WTC11 (cell line): ENCODE measurements at regions not wholly inside any gene's neighbourhood (a gene's known extent, or its start where the extent isn't known, plus 50 kb on each side); places are given as distances from the start of the nearest gene placed in this dataset.

ENCODE experiments used
- ATAC-seq: fragments of 200-7000 bp; cut with Tn5 transposase; 2 replicates; pipeline ENCODE4 v1.10.0; 2021; ENCODE audit warnings: mild to moderate bottlenecking, moderate library complexity
- CTCF ChIA-PET: fragments of 300-600 bp; sonication (Branson Sonifier 250); formaldehyde crosslinking; loops from one replicate; lab custom pipeline; 2021; ENCODE audit warnings: antibody characterized with exemption; lab: Charles Lee
- POLR2A ChIA-PET: fragments of 350-600 bp; sonication (Branson Sonifier 250); formaldehyde crosslinking; loops from one replicate; lab custom pipeline; 2021; ENCODE audit warnings: antibody characterized with exemption; lab: Charles Lee
- DNase-seq: peaks from one replicate; pipeline ENCODE4 v3.0.0; 2021; ENCODE audit warnings: low spot score
- H3K27ac Mint-ChIP-seq: 2 replicates; pipeline ENCODE4 v1.8.0; 2021; ENCODE audit warnings: mixed read lengths
- H3K27me3 Mint-ChIP-seq: 2 replicates; pipeline ENCODE4 v1.8.0; 2021; ENCODE audit warnings: low read depth, mild to moderate bottlenecking, moderate library complexity, mixed read lengths
- H3K36me3 Mint-ChIP-seq: 2 replicates; pipeline ENCODE4 v1.8.0; 2021; ENCODE audit warnings: mixed read lengths
- H3K4me1 Mint-ChIP-seq: 2 replicates; pipeline ENCODE4 v1.8.0; 2022; ENCODE audit warnings: mixed read lengths
- H3K4me3 Mint-ChIP-seq: 2 replicates; pipeline ENCODE4 v1.8.0; 2021; ENCODE audit warnings: mild to moderate bottlenecking, moderate library complexity, mixed read lengths
- H3K9me3 Mint-ChIP-seq: 2 replicates; pipeline ENCODE4 v1.8.0; 2021; ENCODE audit warnings: mixed read lengths
- AR ChIP-seq: fragments of 250-450 bp; sonication (Bioruptor Pico); IDR thresholded peaks from 2 replicates; pipeline ENCODE4 v1.9.0; 2021; ENCODE audit warnings: mild to moderate bottlenecking
- ATF1 ChIP-seq: sonication (generic); formaldehyde crosslinking; IDR thresholded peaks from 2 replicates; pipeline ENCODE4 v1.8.1; 2023; ENCODE audit warnings: mild to moderate bottlenecking, moderate library complexity, missing genetic modification reagents
- ATF6 ChIP-seq: sonication (generic); formaldehyde crosslinking; IDR thresholded peaks from 2 replicates; pipeline ENCODE4 v1.8.1; 2023; ENCODE audit warnings: mild to moderate bottlenecking, missing genetic modification reagents
- CDX4 ChIP-seq: fragments of 250-450 bp; sonication (Bioruptor Pico); IDR thresholded peaks from 2 replicates; pipeline ENCODE4 v1.9.0; 2021; ENCODE audit warnings: moderate library complexity, mild to moderate bottlenecking, inconsistent platforms, borderline replicate concordance
- E2F4 ChIP-seq: sonication (generic); formaldehyde crosslinking; IDR thresholded peaks from 2 replicates; pipeline ENCODE4 v1.8.1; 2022; ENCODE audit warnings: low read depth, mild to moderate bottlenecking, moderate library complexity, missing genetic modification reagents, borderline replicate concordance
- E2F5 ChIP-seq: sonication (generic); formaldehyde crosslinking; IDR thresholded peaks from 2 replicates; pipeline ENCODE4 v1.8.1; 2022; ENCODE audit warnings: mild to moderate bottlenecking, moderate library complexity, missing genetic modification reagents
- EMX1 ChIP-seq: fragments of 250-450 bp; sonication (Bioruptor Pico); IDR thresholded peaks from 2 replicates; pipeline ENCODE4 v1.8.0; 2021; ENCODE audit warnings: mild to moderate bottlenecking
- FOXP4 ChIP-seq: sonication (generic); formaldehyde crosslinking; IDR thresholded peaks from 2 replicates; pipeline ENCODE4 v1.8.0; 2022; ENCODE audit warnings: mild to moderate bottlenecking, missing genetic modification reagents
- PRDM15 ChIP-seq: sonication (generic); formaldehyde crosslinking; IDR thresholded peaks from 2 replicates; pipeline ENCODE4 v1.8.0; 2022; ENCODE audit warnings: missing genetic modification reagents
- PREB ChIP-seq: sonication (generic); formaldehyde crosslinking; IDR thresholded peaks from 2 replicates; pipeline ENCODE4 v1.8.1; 2022; ENCODE audit warnings: mild to moderate bottlenecking, missing genetic modification reagents, moderate library complexity, borderline replicate concordance
- SP1 ChIP-seq: sonication (generic); formaldehyde crosslinking; conservative IDR thresholded peaks from 2 replicates; pipeline ENCODE4 v1.8.1; 2022; ENCODE audit warnings: missing genetic modification reagents
- ZMAT4 ChIP-seq: fragments of 250-450 bp; sonication (Bioruptor Pico); IDR thresholded peaks from 2 replicates; pipeline ENCODE4 v1.9.0; 2021; ENCODE audit warnings: mild to moderate bottlenecking
- ZNF121 ChIP-seq: sonication (generic); formaldehyde crosslinking; IDR thresholded peaks from 2 replicates; pipeline ENCODE4 v1.8.0; 2023; ENCODE audit warnings: missing genetic modification reagents
- ZNF423 ChIP-seq: fragments of 250-450 bp; sonication (Bioruptor Pico); IDR thresholded peaks from 2 replicates; pipeline ENCODE4 v2.1.2; 2022; ENCODE audit warnings: mild to moderate bottlenecking, moderate library complexity
- ZSCAN18 ChIP-seq: fragments of 250-450 bp; sonication (Bioruptor Pico); IDR thresholded peaks from 2 replicates; pipeline ENCODE4 v2.1.2; 2022; ENCODE audit warnings: mild to moderate bottlenecking, moderate library complexity

GRCh38 chr6:2307799-2308198 lies 62.4 kb upstream of the GMDS start:
- ChIA-PET CTCF (interaction anchor here (1.0 kb wide), 1 partner anchor 98 kb away, joined by 3 read pairs; no protein-coding TSS in a partner anchor), POLR2A (no interaction called here)
- Mint-ChIP-seq H3K27ac (no peak overlapping the region; the same call in 1 of the 2 replicates), H3K36me3 (peaks cover 5% of the 10 kb centered on the region), H3K9me3 (peaks cover 18% of the 10 kb centered on the region), H3K4me1 (peaks cover 15% of the 10 kb centered on the region), H3K27me3 (peaks cover 6% of the 10 kb centered on the region), H3K4me3 (no peak overlapping the region)
- TF ChIP-seq ATF6 (no peak), AR (CRISPR knock-in tag) (no peak), CDX4 (CRISPR knock-in tag) (no peak), PRDM15 (CRISPR knock-in tag) (no peak), ZSCAN18 (no peak), E2F4 (CRISPR knock-in tag) (no peak), SP1 (CRISPR knock-in tag) (no peak), EMX1 (CRISPR knock-in tag) (no peak)
- no peak; the same call in 1 of the 2 replicates for ATAC-seq
- DNase-seq: no peak

- Mint-ChIP-seq H3K4me3 (no peak overlapping the region), H3K27me3 (peaks cover 6% of the 10 kb centered on the region), H3K9me3 (peaks cover 31% of the 10 kb centered on the region), H3K36me3 (peaks cover 16% of the 10 kb centered on the region), H3K27ac (no peak overlapping the region), H3K4me1 (peaks cover 15% of the 10 kb centered on the region)
- ATAC-seq (no peak), DNase-seq (no peak)
- ChIA-PET POLR2A (no interaction called here), CTCF (no interaction called here)
- no peak for TF ChIP-seq E2F5
- no peak for TF ChIP-seq ZSCAN18
- TF ChIP-seq ZNF423: no peak
- TF ChIP-seq ZNF121: no peak
- TF ChIP-seq FOXP4 (CRISPR knock-in tag): no peak
- no peak for TF ChIP-seq PREB
- TF ChIP-seq ZMAT4 (CRISPR knock-in tag): no peak
- TF ChIP-seq ATF1 (CRISPR knock-in tag): no peak
Observed at GRCh38 chr6:2305951-2306350, 60.5 kb upstream of the GMDS start.
